NCI-H526 treated with DMSO at 0.1 percent for 48 hours (cell line): ENCODE measurements at regions not wholly inside any gene's neighbourhood (a gene's known extent, or its start where the extent isn't known, plus 50 kb on each side); places are given as distances from the start of the nearest gene placed in this dataset.
"Not testable (repeated sequence)": the region's sequence is repeated elsewhere in the genome, so short reads cannot be mapped to it uniquely, and the experiment has no call there.

Experiments used
- DNase-seq: peaks from one replicate; lab custom pipeline; 2025; lab: John Stamatoyannopoulos, UW

DNA sequence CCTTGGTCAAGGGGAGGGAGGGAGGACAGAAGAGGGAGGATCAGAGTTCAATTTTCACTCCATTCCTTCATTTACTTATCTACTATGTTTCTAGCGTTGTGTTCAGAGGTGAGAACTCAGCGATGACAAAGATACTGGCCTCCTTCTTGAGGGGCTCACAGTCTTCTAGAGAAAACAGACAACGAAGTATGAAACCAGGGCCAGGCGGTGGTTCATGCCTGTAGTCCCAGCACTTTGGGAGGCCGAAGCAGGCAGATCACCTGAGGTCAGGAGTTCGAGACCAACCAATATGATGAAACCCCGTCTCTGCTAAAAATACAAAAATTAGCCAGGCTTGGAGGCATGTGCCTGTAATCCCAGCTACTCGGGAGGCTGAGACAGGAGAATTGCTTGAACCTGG, 277.4 kb downstream of the MYCN start:
- not testable (repeated sequence) for DNase-seq

DNA sequence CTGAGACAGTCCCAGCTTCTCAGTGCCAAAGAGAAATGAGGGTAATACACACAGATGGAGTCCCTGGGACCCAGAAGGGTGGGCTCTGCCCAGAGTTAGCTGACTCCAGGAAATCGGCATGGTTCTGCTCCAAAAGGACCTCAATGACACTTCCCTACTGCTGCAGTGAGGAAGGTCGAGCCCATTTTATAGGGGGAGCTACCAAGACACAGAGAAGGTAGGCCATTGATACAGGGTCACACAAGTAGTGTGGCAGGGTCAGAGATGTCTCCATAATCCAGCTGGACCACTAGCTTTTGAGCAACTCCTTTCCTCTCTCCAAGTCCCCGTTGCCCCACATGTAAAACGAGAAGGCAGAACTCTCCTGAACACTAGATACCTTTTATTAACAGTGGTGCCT, 276.9 kb downstream of the MYCN start:
- DNase-seq = no peak

DNA sequence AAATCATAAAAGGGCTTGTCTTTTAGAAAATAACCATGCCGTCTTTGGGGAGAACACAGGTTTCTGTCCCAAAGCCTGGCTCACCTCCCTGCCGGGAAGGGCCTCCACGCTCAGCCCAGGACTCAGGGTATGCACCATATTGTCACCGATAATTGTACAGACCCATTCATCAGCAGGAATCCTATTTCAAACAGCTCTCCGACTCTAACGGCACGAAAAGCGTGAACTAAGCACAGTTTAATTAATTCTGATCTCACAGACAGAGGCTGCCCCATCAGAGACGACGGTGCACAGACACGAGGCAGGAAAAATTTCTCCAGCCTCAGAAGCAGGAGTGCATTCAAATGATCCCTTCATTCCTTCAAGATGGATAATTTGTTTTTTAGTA, 276.2 kb downstream of the MYCN start:
- no peak for DNase-seq

DNA sequence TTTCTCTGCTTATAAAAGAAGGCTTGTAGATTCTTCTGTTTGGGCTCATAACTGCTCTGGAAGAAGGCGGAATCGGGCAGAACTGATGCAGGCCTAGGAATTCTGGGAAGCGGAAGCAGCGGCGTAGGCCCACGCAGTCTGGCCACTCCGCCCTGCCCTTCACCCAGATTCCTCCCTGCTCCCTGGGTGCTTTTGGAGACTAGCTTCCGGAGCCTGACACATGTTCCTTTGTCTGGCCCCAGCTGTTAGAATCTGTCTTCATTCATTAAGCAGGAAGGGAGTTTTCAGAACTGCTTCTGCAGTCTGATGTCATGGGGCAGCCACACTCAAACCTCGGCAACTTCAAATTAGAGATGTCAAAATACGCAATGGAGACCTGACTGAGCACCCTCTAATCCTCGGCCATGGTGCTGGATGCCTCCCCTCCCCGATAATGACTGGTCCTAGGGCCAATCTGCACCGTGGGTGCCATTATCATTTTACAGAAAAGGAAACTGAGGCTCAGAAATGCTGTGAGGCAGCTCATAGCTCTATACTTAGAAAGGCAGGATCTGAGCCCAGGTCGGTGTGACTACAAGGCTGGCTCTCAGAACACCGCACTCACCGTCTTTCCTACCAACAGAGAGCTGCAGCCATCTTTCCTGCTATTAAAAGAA, 275.7 kb downstream of the MYCN start:
- DNase-seq = no peak

DNA sequence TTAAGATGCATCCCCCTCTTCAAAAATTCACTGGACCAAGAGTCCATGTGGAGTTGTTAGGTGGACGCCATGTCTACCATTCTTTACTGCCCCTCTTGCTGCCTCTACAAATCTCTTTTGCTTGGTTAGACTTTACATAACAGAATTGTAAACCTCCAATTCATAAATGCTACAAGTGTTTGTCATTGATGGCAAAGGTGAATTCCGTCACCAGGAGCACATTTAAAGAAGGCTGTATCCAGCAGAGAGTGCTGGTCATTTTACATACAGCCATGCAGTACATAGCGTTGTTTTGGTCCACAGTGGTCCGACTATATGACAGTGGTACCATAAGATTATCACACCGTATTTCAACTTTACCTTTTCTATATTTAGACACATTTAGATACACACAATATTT, 274.5 kb downstream of the MYCN start:
- no peak for DNase-seq

DNA sequence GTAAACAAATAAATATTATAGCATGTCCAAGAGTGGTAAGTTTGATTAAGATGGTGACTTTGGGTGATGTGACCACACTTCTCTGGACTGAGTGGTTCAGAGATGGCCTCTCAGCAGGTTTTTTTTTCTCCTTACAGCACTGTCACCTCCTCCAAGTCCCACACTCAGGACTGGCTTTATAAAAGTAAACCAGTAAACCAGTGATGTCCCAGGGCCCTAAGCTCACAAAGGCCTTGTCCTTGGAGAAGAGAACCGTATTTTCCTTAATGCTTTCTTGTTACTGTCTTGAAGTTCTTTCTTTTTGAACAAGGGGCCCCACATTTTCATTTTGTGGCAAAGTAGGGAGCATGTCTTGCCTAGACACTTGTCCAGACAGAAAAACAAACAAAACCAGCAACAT, 274.0 kb downstream of the MYCN start:
- no peak for DNase-seq

DNA sequence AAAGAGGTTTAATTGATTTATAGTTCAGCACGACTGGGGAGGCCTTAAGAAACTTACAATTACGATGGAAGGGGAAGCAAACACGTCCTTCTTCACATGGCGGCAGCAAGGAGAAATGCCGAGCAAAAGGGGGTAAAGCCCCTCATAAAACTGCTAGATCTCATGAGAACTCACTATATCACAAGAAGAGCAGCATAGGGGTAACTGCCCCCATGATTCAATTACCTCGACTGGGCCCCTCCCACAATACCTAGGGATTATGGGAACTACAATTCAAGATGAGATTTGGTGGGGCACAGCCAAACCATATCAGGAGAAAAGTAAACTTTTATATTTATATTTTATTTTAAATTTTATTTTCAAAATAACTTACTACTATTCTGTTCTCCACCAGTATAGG, 272.0 kb downstream of the MYCN start:
- no peak for DNase-seq

DNA sequence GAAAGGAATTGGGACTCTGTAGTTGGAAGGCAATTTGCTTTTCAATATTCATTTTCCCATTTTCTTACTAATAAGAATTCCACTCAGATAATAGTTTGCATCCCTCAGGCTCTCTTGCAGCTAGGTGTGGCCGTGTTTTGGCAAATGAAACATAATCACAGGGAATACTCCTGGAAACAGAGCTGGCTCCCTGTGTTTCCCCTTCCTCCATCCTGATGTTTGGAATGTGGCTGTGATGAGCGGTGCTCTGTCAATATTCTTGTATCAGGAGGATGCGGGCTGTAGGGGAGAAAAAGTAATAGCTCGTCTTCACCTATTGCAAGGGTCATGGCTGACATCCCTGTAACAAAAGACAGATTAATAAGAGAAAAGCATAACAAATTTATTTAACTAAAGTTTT, 271.0 kb downstream of the MYCN start:
- DNase-seq = no peak

DNA sequence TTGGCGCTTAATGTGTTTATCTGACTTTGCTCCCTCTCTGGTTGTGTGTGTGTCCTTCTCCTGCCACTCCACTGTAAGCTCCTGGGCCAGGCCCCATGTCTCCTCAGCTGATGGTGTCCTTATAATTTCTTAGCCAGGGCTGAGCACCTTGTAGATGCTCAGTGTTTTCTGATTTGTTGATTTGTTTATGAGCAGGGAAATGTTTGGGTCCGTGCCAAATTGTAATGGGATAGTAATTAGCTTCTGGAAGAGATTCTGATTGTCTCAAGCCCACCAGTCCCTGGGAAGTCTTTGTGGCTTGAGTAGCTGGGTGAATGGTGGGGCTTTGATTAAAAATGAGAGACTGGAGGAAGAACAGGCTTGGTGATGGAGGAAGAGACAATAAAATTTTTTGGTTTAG, 270.5 kb downstream of the MYCN start:
- DNase-seq = no peak

DNA sequence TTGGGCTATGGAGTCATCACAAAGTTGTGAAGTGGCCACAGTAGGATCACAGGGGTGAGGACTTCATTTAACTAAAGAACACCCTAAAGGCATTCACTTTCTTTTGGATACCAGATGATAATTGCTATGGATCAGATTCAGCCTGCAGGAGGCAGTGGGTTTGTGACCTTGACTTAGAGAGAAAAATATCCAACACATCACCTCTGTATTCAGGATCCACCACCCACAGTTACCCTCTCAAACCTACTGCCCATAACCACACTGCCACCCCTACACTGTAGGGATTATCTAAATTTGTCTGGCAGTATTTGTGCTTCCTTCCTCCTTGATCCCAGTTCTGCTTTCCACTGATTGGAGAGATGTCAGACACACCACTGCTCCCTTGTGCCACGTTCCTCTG, 269.4 kb downstream of the MYCN start:
- no peak for DNase-seq

DNA sequence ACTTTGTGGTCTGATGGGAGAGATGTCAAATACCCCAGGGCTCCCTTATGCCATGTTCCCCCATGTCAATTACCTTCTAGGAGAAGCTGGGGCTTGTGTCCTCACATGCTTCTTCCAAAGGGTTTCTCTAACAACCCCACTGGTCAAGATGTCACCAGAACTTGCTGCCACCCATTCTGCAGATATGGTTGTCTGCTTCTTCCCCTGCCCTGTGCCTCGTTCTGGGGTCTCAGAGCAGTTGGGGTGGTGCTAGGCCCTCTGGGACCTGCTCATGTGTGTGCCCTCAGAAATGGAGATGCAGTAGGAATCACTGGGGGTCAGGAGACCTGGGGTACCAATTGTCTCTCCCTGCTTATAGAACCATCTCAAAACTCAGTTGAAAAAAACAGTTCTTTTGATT, 268.6 kb downstream of the MYCN start:
- DNase-seq = no peak

DNA sequence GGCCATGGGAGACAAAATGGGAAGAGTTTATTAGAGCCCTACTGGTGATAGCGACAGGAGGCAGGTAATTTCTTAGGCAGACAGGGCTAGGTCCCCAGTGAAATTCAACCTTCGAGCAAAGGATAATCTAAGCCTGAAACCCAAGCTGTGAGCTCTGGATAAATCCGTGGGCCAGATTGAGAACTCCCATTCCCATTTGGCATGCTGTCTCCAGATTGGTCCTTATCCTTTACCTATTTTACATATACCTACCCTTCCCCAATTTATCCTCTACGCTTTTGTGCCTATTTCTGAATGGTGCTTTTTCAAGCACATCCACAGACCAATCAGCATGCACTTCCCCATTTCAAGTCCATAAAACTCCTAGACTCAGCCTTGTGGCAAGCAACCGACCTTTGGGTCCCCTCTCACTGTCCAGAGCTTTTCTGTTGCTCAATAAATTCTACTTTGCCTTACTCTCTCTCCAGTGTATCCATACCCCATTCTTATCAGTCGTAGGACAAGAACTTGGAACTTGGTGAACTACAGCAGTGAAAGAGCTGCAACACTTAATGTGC, 268.0 kb downstream of the MYCN start:
- no peak for DNase-seq

DNA sequence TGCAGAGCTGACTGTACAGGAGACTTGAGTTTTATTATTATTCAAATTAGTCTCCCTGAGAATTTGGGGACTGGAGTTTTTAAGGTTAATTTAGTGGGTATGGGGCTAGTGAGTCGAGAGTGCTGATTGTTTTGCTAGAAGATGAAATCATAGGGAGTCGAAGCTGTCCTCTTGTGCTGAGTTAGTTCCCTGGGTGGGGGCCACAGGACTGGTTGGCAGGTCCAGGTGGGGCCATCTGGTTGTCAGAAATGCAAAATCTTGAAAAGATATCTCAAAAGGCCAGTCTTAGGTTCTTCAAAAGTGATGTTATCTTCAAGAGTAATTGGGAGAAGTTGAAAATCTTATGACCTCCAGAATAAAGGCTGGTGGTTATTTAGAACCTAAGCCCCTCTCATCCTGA, 267.3 kb downstream of the MYCN start:
- no peak for DNase-seq

DNA sequence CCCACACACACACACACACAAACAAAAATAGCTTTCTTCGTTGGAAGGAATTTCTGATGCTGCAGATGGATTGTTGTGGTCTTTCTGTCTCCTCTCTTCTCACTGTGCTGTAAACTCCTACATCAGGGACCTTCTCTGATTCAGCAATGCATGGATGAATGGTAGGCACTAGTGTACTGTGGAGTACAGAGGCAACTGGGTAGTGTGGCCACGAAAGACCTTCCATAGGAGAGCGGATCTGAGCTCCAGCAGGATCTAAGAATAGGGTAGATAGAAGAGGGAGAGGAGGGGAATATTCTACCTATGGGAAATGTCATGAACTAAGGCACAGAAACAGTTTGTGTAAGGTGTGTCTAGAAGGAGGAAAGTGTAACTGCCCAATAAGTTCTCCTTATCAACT, 266.8 kb downstream of the MYCN start:
- no peak for DNase-seq

DNA sequence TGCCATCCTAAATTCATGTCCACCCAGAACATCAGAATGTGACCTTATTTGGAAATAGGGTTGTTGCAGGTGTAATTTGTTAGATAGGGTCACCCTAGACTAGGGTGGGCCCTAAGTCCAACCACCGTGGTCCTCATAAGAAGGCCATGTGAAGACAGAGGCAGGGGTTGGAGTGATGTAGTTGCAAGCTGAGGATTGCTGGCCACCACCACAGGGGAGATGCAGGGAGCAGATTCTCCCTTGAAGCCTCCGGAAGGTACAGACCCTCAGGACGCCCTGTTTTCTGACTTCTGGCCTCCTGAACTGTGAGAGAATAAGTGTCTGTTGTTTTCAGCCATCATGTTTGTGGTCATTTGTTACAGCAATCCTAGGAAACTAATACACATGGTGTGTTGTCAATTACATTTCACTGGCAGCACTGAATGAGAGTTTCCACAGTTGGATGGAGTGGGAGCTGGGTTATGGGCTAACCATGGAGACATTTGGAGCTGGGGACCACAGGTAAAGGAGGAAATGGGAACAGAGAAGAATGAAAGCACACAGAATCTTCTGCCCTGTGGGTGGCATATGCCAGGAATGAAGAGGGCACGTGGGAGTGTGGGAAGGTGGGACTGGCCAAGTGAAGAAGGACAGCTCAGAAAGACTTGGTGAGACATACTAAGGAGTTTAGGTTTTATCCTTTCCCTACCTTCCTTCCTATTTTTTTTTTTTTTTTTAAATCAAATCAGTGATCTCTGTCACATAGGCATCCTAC, 266.0 kb downstream of the MYCN start:
- DNase-seq = no peak

DNA sequence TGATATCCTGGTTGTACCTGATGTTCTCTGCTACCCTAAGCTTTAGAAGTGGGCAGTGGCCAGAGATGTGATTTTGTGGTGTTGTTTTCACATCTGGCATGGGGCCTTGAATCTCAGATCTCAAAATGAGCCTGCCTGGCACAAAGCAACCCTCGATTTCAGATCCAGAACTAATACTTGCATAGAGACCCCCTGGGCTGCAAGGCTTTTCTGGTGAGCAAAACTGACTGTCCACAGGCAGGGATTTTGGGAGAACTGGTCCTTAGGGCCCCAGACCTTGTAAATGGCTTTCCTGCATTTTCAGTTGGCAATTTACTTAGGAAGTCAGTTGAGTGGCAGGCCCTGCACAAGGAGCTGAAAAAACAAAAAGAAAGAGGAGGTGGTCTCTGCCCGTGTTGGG, 265.3 kb downstream of the MYCN start:
- no peak for DNase-seq

DNA sequence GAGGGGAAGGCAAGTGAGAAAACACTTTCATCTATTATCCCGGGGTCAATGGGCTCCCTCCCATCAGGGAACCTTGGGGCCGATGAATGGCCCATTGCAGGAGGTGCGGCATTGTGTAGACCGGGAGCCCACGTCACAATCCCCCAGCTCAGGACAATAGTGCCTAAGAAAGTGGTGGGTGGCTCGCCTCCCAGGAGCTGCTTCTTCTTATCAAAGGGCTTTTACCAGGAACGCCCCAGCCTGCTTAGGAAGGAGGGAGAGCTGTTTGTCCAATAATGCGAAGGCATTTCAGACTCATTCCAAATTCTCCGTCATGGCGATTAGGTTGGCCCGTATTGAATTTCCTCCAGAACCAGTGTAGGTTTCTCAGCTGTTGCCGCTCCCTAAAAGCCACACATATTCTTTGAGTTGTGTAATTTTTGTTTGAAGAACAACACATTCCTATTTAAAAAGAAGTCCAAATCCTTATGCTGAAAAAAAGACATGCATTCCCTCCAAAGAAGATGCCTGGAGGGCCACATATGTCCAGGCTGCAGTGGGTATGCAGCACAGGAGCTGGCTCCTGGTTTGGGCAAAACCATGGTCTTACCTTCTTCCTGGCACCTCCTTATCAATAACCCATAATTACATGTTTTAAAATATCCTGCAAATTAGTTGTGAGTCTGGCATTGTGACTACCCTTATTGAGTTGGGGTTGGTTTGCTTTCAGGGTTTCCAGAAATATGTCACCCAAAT, 264.7 kb downstream of the MYCN start:
- no peak for DNase-seq

DNA sequence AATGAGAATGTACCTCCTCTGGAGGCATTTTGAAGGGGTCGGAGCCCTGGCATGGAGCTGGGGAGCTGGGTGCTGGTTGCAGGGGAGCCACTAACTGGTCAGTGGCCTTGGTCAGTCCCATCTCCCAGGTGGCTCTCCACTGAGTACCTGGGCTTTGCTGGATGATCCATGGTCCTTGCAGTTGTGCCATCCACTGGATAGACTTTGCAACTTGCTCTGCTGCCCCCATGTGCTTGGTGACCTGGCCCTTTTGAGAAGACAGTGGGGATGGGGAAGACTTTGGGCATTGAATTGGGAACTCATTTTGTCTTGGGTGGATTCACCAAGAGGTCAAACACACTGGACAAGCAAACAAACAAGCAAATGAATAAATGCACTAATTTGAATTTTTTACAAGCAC, 263.9 kb downstream of the MYCN start:
- no peak for DNase-seq

DNA sequence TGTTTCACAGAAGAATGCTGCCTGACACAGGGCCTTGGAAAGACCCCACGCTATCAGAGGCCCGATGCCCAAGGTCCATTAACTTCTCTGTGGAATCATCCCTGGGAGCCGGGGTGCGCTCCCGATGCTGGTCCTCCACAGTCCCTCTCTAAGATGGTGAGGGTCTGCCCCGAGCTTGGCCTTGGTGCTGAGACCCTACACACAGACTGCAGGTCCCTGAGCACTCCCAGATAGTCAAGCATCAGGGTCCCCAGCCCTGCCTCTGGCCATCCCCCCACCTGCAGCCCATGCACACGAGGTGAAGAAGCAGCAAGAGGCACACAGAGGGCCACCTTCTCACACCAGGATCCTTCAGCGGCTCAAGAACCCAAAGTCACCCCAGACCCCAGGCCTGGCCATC, 263.3 kb downstream of the MYCN start:
- DNase-seq = no peak

DNA sequence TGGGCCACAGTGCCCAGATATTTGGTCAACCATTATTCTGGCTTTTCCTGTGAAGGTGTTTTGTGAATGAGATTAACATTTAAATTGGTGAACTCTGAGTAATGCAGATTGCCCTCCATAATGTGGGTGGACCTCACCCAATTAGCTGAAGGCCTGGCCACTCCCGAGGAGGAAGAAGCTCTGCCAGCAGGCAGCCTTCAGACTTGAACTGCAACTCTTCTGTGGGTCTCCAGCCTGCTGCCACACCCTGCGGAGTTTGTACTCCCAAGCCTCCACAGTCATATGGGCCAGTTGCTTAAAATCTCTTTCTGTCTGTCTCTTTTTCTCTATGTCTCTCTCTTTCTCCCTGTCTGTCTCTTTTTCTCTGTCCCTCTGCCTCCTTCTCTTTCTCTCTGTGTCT, 262.7 kb downstream of the MYCN start:
- no peak for DNase-seq

DNA sequence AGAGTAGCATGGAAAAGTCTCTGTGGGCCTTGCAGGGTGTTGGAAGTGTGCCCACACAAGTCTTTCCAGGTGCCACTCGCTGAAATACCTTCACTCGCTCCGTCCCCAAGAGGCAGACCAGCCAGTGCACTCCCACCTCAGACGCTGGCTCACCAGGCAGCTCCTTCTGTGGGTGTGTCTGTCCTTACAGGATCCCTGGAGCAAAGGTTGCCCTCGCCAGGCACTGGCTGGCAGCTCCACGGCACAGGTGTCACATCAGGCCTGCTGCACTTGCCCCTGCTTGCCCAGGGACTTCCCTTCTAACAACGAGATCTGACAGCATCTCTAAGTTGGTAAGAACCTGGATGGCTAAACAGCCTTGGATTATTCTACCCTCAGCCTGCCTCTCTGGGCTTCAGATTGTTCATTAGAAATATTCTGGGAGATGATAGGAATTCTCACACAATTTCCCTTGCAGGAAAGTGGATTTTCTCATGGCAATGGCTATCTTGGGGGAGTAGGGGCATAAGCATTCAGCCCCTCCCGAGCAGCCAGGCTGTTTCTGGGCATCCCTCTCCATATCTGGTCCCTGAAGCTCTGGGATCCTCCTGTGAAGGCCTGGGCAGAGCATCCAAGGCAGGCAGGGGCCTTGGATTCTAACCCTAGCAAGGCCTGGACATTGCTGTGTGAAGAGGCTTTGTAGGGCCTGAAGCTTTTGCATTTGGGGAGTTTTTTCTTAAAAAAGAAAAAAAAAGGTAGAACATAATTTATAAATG, 262.1 kb downstream of the MYCN start:
- DNase-seq = no peak

DNA sequence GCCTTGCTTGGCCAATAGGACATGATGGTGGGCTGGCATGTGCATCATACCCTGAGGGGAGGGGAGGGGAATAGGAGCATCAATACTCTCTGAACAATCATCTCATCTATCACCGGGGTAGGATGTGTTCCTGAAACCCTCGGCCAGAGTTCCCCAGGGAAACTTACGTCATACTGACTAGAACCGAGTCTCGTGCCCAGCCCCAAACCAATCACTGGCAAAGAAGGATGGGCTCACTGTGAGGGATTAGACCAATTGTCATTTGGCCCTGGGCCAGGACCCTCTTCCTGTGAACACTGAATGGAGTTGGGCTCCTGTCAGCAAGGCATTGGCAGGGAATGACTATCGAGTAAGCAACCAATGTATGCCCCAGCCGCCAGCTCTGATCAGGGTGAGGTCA, 261.5 kb downstream of the MYCN start:
- DNase-seq = no peak
